Parathyroid adenoma (tissue), 2 donors: ENCODE measurements at regions not wholly inside any gene's neighbourhood (a gene's known extent, or its start where the extent isn't known, plus 50 kb on each side); places are given as distances from the start of the nearest gene placed in this dataset.

Experiments
- H2AFZ ChIP-seq: fragments of 300-600 bp; sonication (generic); one replicate; pipeline ENCODE4 v1.7.0; 2017; ENCODE audit warnings: antibody characterized with exemption, mild to moderate bottlenecking
- H3K27ac ChIP-seq: fragments of 300-600 bp; sonication (generic); one replicate; pipeline ENCODE4 v1.7.0; 2017
- H3K27me3 ChIP-seq: fragments of 300-600 bp; sonication (generic); one replicate; pipeline ENCODE4 v1.7.0; 2017; ENCODE audit warnings: low read length; ENCODE audit not compliant: control insufficient read depth, insufficient read depth
- H3K36me3 ChIP-seq: fragments of 300-600 bp; sonication (generic); one replicate; pipeline ENCODE4 v1.7.0; 2017; ENCODE audit warnings: low read length; ENCODE audit not compliant: control insufficient read depth, insufficient read depth
- H3K4me1 ChIP-seq: fragments of 300-600 bp; sonication (generic); one replicate; pipeline ENCODE4 v1.7.0; 2017; ENCODE audit warnings: control low read depth
- H3K4me2 ChIP-seq: fragments of 300-600 bp; sonication (generic); one replicate; pipeline ENCODE4 v1.7.0; 2017; ENCODE audit warnings: low read length
- H3K4me3 ChIP-seq: fragments of 300-600 bp; sonication (generic); one replicate; pipeline ENCODE4 v1.7.0; 2017; ENCODE audit warnings: low read depth, low read length
- H3K79me2 ChIP-seq: fragments of 300-600 bp; sonication (generic); one replicate; pipeline ENCODE4 v1.7.0; 2017; ENCODE audit warnings: control low read depth
- H3K9ac ChIP-seq: fragments of 300-600 bp; sonication (generic); one replicate; pipeline ENCODE4 v1.7.0; 2017; ENCODE audit warnings: mild to moderate bottlenecking
- H3K9me3 ChIP-seq: fragments of 300-600 bp; sonication (generic); one replicate; pipeline ENCODE4 v1.7.0; 2017; ENCODE audit warnings: low read length; ENCODE audit not compliant: control insufficient read depth
- CTCF ChIP-seq: fragments of 300-600 bp; sonication (generic); IDR thresholded peaks from one replicate; pipeline ENCODE4 v1.7.0; 2017; ENCODE audit warnings: antibody characterized with exemption, mild to moderate bottlenecking
- donor health status: primary hyperparathyroidism.

DNA sequence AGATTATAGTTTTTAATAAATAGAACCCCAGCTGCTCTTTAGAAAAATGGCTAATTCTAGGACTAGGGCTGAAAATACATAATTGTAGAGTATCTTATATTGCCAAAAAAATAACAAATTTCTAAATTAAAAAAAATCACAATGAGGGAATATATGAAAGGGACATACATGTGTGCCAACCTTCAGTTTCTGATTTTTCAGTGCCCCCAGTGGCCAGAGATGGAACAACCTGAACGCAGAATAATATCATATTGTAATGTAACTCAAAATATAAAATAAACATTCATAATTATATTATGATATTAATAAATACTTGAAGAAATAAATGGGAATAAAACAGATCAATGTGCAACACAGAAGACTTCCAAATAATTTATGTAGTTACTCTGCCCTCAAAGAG is 460.5 kb downstream of the ZNF385D start:
- no peak for TF ChIP-seq CTCF
- Histone ChIP-seq H3K79me2 (no peaks in the 10 kb centered on the region), H3K36me3 (no peaks in the 10 kb centered on the region), H3K4me3 (no peak overlapping the region), H3K4me1 (no peaks in the 10 kb centered on the region), H2AFZ (no peak overlapping the region), H3K4me2 (no peak overlapping the region), H3K27me3 (no peaks in the 10 kb centered on the region), H3K9me3 (no peaks in the 10 kb centered on the region), H3K9ac (no peak overlapping the region), H3K27ac (no peak overlapping the region)

DNA sequence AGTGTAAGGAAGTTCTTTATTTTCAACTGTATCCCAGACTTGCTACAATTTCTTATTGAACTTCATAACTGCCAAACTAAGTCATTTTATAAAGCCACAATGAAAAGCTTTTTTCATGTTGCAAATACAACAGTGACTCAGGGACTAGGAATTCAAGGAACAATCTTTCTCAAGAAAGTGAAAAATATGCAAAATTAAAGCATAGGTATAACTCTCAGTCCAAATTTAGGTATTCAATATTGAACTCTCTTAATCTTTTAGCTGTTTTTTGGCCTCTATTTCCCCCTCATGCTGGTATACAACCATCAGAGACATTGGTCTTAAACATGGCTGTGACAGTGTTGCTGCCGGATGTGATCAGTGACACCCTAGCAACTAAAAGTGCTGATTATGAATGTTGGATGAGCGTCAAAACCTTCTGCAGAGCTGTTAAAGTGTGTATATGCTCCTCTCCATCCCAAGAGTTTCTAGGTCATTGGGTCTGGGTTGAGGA is 476.9 kb downstream of the ZNF385D start:
- Histone ChIP-seq H3K79me2 (no peaks in the 10 kb centered on the region), H3K4me2 (no peak overlapping the region), H3K36me3 (no peaks in the 10 kb centered on the region), H3K9ac (no peak overlapping the region), H3K4me1 (no peaks in the 10 kb centered on the region), H2AFZ (no peak overlapping the region), H3K27me3 (no peaks in the 10 kb centered on the region), H3K27ac (no peak overlapping the region), H3K9me3 (no peaks in the 10 kb centered on the region), H3K4me3 (no peak overlapping the region)
- TF ChIP-seq CTCF = no peak

DNA sequence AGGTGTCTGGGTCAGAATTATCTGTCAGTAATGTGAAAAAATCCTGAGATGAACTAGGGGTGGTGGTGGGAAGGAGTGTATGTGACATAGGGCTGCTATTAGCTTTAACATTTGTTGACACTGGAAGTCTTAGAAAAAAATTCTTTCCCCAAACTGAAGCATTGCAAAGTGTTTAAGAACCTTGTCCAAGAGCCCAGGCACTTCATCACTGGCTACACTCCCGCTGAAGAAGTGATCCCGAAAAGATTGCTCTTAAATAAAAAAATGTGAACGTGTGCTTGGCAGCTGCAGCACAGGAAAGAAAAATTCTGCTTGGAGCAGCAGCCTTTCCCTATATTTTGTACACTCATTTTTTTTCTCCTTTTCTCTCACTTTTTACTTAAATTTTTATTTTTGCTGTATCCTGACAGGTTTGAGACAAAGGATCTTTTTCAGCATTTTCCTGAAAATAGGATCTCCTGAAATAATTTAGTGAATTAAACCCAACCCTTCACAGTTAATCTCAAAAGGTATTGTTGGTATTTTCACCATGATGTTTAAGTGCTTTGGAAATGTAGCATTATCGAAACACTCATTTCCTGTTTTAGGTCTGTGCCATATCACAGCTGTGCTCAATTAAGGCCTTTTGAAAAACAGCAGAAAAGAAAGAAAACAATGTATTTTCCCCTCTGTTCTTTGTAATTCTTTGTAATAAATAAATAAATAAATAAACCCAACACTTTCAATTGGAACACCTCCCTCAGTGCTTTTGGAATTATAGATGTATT is 477.6 kb downstream of the ZNF385D start:
- H3K79me2 ChIP-seq = no peaks in the 10 kb centered on the region
- no peak overlapping the region for H3K4me2 ChIP-seq
- TF ChIP-seq CTCF = no peak
- H3K4me3 ChIP-seq = no peak overlapping the region
- no peaks in the 10 kb centered on the region for H3K36me3 ChIP-seq
- no peaks in the 10 kb centered on the region for H3K4me1 ChIP-seq
- no peaks in the 10 kb centered on the region for H3K27me3 ChIP-seq
- no peak overlapping the region for H3K27ac ChIP-seq
- no peaks in the 10 kb centered on the region for H3K9me3 ChIP-seq
- no peak overlapping the region for H3K9ac ChIP-seq
- no peak overlapping the region for H2AFZ ChIP-seq

GRCh38 chr3:21271606-21272016 is 479.4 kb downstream of the ZNF385D start:
- no peak overlapping the region for H2AFZ ChIP-seq
- no peak overlapping the region for H3K4me3 ChIP-seq
- H3K79me2 ChIP-seq = no peaks in the 10 kb centered on the region
- H3K36me3 ChIP-seq = no peaks in the 10 kb centered on the region
- no peak for TF ChIP-seq CTCF
- no peaks in the 10 kb centered on the region for H3K27me3 ChIP-seq
- no peak overlapping the region for H3K4me2 ChIP-seq
- H3K4me1 ChIP-seq = no peaks in the 10 kb centered on the region
- H3K27ac ChIP-seq = no peak overlapping the region
- H3K9me3 ChIP-seq = no peaks in the 10 kb centered on the region
- H3K9ac ChIP-seq = no peak overlapping the region

DNA sequence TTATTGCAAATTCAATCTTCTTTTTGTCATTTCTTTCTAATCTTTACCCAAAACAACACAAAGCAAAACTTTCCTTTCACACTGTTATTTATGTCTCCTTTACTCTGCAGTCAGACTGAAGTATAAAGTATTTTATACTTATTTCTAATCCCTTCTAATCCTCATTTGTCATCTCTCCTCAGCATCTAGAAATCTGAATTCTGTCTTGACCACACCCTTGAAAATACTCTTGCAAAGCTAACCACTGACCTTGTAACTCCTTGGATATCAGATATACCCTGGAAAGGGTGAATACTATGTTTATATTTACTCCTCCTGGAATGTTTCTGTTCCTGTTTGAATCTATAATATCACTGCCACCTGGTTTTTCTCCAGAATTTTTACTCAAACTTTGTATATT is 481.1 kb downstream of the ZNF385D start:
- H3K9me3 ChIP-seq = no peaks in the 10 kb centered on the region
- no peaks in the 10 kb centered on the region for H3K36me3 ChIP-seq
- no peak overlapping the region for H2AFZ ChIP-seq
- no peaks in the 10 kb centered on the region for H3K4me1 ChIP-seq
- no peak overlapping the region for H3K27ac ChIP-seq
- no peaks in the 10 kb centered on the region for H3K27me3 ChIP-seq
- no peak overlapping the region for H3K4me3 ChIP-seq
- no peak overlapping the region for H3K4me2 ChIP-seq
- no peaks in the 10 kb centered on the region for H3K79me2 ChIP-seq
- TF ChIP-seq CTCF = no peak
- no peak overlapping the region for H3K9ac ChIP-seq
